ENCODE measurements at regions not wholly inside any gene's neighbourhood (a gene's known extent, or its start where the extent isn't known, plus 50 kb on each side); places are given as distances from the start of the nearest gene placed in this dataset.

GRCh38 chrX:95645738-95646137 is 1038.9 kb upstream of the DIAPH2 start:
- H3K27ac ChIP-seq = no peak overlapping the region
- TF ChIP-seq ZFX (IDR thresholded peaks at IDR 0.05) = no peak
- TF ChIP-seq, protein P1, sequence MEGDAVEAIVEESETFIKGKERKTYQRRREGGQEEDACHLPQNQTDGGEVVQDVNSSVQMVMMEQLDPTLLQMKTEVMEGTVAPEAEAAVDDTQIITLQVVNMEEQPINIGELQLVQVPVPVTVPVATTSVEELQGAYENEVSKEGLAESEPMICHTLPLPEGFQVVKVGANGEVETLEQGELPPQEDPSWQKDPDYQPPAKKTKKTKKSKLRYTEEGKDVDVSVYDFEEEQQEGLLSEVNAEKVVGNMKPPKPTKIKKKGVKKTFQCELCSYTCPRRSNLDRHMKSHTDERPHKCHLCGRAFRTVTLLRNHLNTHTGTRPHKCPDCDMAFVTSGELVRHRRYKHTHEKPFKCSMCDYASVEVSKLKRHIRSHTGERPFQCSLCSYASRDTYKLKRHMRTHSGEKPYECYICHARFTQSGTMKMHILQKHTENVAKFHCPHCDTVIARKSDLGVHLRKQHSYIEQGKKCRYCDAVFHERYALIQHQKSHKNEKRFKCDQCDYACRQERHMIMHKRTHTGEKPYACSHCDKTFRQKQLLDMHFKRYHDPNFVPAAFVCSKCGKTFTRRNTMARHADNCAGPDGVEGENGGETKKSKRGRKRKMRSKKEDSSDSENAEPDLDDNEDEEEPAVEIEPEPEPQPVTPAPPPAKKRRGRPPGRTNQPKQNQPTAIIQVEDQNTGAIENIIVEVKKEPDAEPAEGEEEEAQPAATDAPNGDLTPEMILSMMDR (conservative IDR thresholded peaks at IDR 0.05) = no peak

- H3K27ac ChIP-seq = no peak overlapping the region
- TF ChIP-seq, protein P1 (conservative IDR thresholded peaks at IDR 0.05) = no peak
- TF ChIP-seq ZFX (IDR thresholded peaks at IDR 0.05) = no peak
Measured at GRCh38 chrX:95662200-95662599, 1022.4 kb upstream of the DIAPH2 start.

GRCh38 chrX:95666056-95666455 is 1018.6 kb upstream of the DIAPH2 start:
- no peak overlapping the region for H3K27ac ChIP-seq
- TF ChIP-seq ZFX (IDR thresholded peaks at IDR 0.05) = no peak
- TF ChIP-seq, protein P1 (conservative IDR thresholded peaks at IDR 0.05) = no peak

DNA sequence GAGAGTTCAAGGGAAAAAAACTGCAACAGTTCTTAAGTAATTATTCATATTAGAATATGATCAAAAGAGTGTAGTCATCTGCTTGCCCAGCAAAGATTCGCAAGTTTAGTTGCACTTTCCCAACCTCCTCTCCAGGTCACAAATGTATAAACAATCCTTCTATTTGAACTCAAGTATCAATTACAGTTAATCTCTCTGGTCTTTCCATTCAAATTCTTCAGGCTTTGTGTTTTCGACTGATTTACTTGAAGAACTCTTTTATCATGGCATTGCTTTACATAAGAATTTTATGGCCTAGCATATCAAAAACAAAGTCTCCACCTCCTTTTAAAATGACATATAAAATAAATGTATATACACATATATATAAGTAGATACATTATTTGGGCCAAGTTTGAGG is 1009.6 kb upstream of the DIAPH2 start:
- no peak overlapping the region for H3K27ac ChIP-seq
- TF ChIP-seq ZFX (IDR thresholded peaks at IDR 0.05) = no peak
- TF ChIP-seq, protein P1 (conservative IDR thresholded peaks at IDR 0.05) = no peak

- no peak overlapping the region for H3K27ac ChIP-seq
- TF ChIP-seq, protein P1 (conservative IDR thresholded peaks at IDR 0.05) = no peak
- TF ChIP-seq ZFX (IDR thresholded peaks at IDR 0.05) = no peak
Measured at GRCh38 chrX:95675794-95676193, 1008.8 kb upstream of the DIAPH2 start.

DNA sequence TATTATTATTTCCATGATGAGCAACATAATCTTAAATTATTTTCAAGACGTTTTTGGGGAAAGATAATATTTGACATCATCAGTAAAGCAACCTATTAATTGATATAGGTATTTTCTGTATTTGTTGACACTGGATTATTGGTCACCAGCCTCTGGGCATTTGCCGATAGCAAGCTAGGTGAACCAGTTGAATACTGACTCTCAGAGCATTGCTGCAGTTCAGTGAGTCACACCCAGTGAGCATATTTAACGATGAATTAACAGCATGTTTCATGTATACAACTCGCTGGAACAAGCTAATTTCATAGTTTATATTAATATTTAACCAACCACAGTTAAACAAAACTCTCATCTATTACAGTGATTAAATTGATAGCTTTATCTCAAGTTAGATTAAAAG is 1006.0 kb upstream of the DIAPH2 start:
- TF ChIP-seq, protein P1 (conservative IDR thresholded peaks at IDR 0.05) = no peak
- no peak for TF ChIP-seq ZFX (IDR thresholded peaks at IDR 0.05)
- no peak overlapping the region for H3K27ac ChIP-seq

GRCh38 chrX:95693365-95693764 is 991.3 kb upstream of the DIAPH2 start:
- TF ChIP-seq, protein P1 (conservative IDR thresholded peaks at IDR 0.05) = no peak
- no peak for TF ChIP-seq ZFX (IDR thresholded peaks at IDR 0.05)
- H3K27ac ChIP-seq = no peak overlapping the region

Data from C4-2B (cell line).